Mesenchymal stem cell (in vitro differentiated cells and primary cell): ENCODE measurements at regions not wholly inside any gene's neighbourhood (a gene's known extent, or its start where the extent isn't known, plus 50 kb on each side); places are given as distances from the start of the nearest gene placed in this dataset.
"Not testable (repeated sequence)": the region's sequence is repeated elsewhere in the genome, so short reads cannot be mapped to it uniquely, and the experiment has no call there.

Source experiments
- DNase-seq: peaks from one replicate; pipeline ENCODE4 v3.0.0-alpha.2; 2013
- H2AFZ ChIP-seq: one replicate; pipeline ENCODE4 v1.6.1; 2013; ENCODE audit warnings: low read depth, mild to moderate bottlenecking, control low read depth, inconsistent platforms, low read length, moderate library complexity
- H2AK5ac ChIP-seq: 2 replicates; pipeline ENCODE4 v1.6.1; 2013; ENCODE audit warnings: low read length, moderate library complexity, mild to moderate bottlenecking, inconsistent platforms; ENCODE audit not compliant: severe bottlenecking
- H2BK120ac ChIP-seq: one replicate; pipeline ENCODE4 v1.6.1; 2013; ENCODE audit warnings: low read depth, mild to moderate bottlenecking, inconsistent platforms, low read length, moderate library complexity
- H2BK12ac ChIP-seq, 2 experiments: one replicate each; pipeline ENCODE4 v1.6.1; 2013; ENCODE audit warnings: inconsistent platforms in 2 of 2, low read length in 2 of 2, mild to moderate bottlenecking in 2 of 2, moderate library complexity in 2 of 2, control low read depth in 1 of 2
- H2BK15ac ChIP-seq: one replicate; pipeline ENCODE4 v1.6.1; 2013; ENCODE audit warnings: mild to moderate bottlenecking, low read depth, inconsistent platforms; ENCODE audit not compliant: poor library complexity, severe bottlenecking
- H2BK5ac ChIP-seq: 2 replicates; pipeline ENCODE4 v1.6.1; 2013; ENCODE audit warnings: low read depth, mild to moderate bottlenecking, low read length, control low read depth, inconsistent platforms; ENCODE audit not compliant: poor library complexity, severe bottlenecking
- H3K14ac ChIP-seq, 2 experiments: one replicate each; pipeline ENCODE4 v1.6.1; 2013; ENCODE audit warnings: inconsistent platforms in 2 of 2, low read length in 2 of 2, control low read depth in 1 of 2, mild to moderate bottlenecking in 1 of 2, moderate library complexity in 1 of 2
- H3K18ac ChIP-seq, 2 experiments: one replicate each; pipeline ENCODE4 v1.6.1; 2013; ENCODE audit warnings: inconsistent platforms in 2 of 2, low read length in 2 of 2, control low read depth in 1 of 2, low read depth in 1 of 2, mild to moderate bottlenecking in 1 of 2
- H3K23ac ChIP-seq, 2 experiments: one replicate each; pipeline ENCODE4 v1.6.1; 2013; ENCODE audit warnings: inconsistent platforms in 2 of 2, low read length in 2 of 2, mild to moderate bottlenecking in 2 of 2, moderate library complexity in 2 of 2, control low read depth in 1 of 2
- H3K27ac ChIP-seq: 2 replicates; pipeline ENCODE4 v1.5.1; 2013; ENCODE audit warnings: mild to moderate bottlenecking, moderate library complexity, low read length, control low read depth, inconsistent platforms; ENCODE audit not compliant: poor library complexity, severe bottlenecking
- H3K27me3 ChIP-seq, 2 experiments: 2 replicates each; pipeline versions ENCODE4 v1.6.1 to v1.7.0; 2013; ENCODE audit warnings: low read length in 2 of 2, mild to moderate bottlenecking in 2 of 2, moderate library complexity in 2 of 2, control low read depth in 1 of 2, inconsistent platforms in 1 of 2; ENCODE audit not compliant: control insufficient read depth in 1 of 2, insufficient read depth in 1 of 2
- H3K36me3 ChIP-seq, 2 experiments: 2 replicates each; pipeline versions ENCODE4 v1.6.1 to v1.7.0; 2013; ENCODE audit warnings: low read length in 2 of 2, control low read depth in 1 of 2, inconsistent platforms in 1 of 2, low read depth in 1 of 2, mild to moderate bottlenecking in 1 of 2; ENCODE audit not compliant: insufficient read depth in 2 of 2, control insufficient read depth in 1 of 2
- H3K4ac ChIP-seq, 2 experiments: one replicate each; pipeline ENCODE4 v1.6.1; 2013; ENCODE audit warnings: inconsistent platforms in 2 of 2, low read length in 2 of 2, mild to moderate bottlenecking in 2 of 2, moderate library complexity in 2 of 2, control low read depth in 1 of 2, low read depth in 1 of 2
- H3K4me1 ChIP-seq: 2 replicates; pipeline ENCODE4 v1.6.1; 2013; ENCODE audit warnings: low read depth, low read length, control low read depth; ENCODE audit not compliant: control insufficient read depth, insufficient read depth
- H3K4me2 ChIP-seq: 2 replicates; pipeline ENCODE4 v1.6.1; 2013; ENCODE audit warnings: low read length, mild to moderate bottlenecking, inconsistent platforms; ENCODE audit not compliant: poor library complexity, severe bottlenecking
- H3K4me3 ChIP-seq, 2 experiments: 2 replicates each; pipeline versions ENCODE4 v1.5.1 to v1.7.0; 2013; ENCODE audit warnings: low read length in 2 of 2, mild to moderate bottlenecking in 2 of 2, control low read depth in 1 of 2, low read depth in 1 of 2; ENCODE audit not compliant: insufficient read depth in 1 of 2
- H3K79me1 ChIP-seq: replicated peaks from 2 replicates; pipeline ENCODE4 v1.6.1; 2013; ENCODE audit warnings: mild to moderate bottlenecking, control low read depth, low read length, inconsistent platforms; ENCODE audit not compliant: poor library complexity, severe bottlenecking
- H3K9ac ChIP-seq: 2 replicates; pipeline ENCODE4 v1.7.0; 2013; ENCODE audit warnings: mild to moderate bottlenecking, low read length, moderate library complexity
- H3K9me3 ChIP-seq: 2 replicates; pipeline ENCODE4 v1.7.0; 2013; ENCODE audit warnings: mild to moderate bottlenecking, low read length; ENCODE audit not compliant: control insufficient read depth
- H4K8ac ChIP-seq: one replicate; pipeline ENCODE4 v1.6.1; 2013; ENCODE audit warnings: inconsistent platforms, mild to moderate bottlenecking, low read length, moderate library complexity
- H4K91ac ChIP-seq: one replicate; pipeline ENCODE4 v1.6.1; 2013; ENCODE audit warnings: mild to moderate bottlenecking, low read length, inconsistent platforms
- WGBS: methylation state at CpG from one replicate; pipeline ENCODE4 v1.1.7; 2013; ENCODE audit warnings: mixed read lengths; 5-methylcytosine and 5-hydroxymethylcytosine counted together

DNA sequence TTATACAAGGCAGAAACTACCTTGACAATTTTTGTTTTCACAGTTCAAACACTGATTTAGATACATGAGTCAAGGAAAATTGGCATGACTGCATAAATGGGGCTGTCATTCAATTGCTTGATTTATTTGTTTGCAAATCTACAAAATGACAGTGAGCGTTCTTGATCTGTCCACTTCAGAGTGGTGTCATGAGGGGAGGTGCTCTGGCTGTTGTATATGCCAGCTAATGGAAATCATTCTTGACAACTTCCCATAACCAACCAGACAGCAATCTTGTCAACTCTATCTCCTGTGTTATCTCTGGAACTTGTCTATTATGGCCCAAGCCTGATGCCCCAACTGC, 120.6 kb upstream of the UGP2 start:
- Histone ChIP-seq H3K79me1 (no peaks in the 10 kb centered on the region), H4K91ac (no peak overlapping the region), H3K23ac (no peak overlapping the region), H2BK120ac (no peak overlapping the region), H3K36me3 (no peaks in the 10 kb centered on the region), H3K14ac (no peak overlapping the region), H3K9ac (no peak overlapping the region), H2BK5ac (no peak overlapping the region), H3K9me3 (no peaks in the 10 kb centered on the region), H4K8ac (no peak overlapping the region), H3K4ac (no peak overlapping the region), H3K18ac (no peak overlapping the region), H2BK12ac (no peak overlapping the region), H3K4me1 (no peaks in the 10 kb centered on the region), H3K4me2 (no peak overlapping the region), H3K27ac (no peak overlapping the region), H3K27me3 (no peaks in the 10 kb centered on the region), H2BK15ac (no peak overlapping the region), H3K4me3 (no peak overlapping the region), H2AK5ac (no peak overlapping the region), H2AFZ (no peak overlapping the region)
- WGBS: 86% methylated on average over 1 of the region's 1 CpG
- no peak for DNase-seq

DNA sequence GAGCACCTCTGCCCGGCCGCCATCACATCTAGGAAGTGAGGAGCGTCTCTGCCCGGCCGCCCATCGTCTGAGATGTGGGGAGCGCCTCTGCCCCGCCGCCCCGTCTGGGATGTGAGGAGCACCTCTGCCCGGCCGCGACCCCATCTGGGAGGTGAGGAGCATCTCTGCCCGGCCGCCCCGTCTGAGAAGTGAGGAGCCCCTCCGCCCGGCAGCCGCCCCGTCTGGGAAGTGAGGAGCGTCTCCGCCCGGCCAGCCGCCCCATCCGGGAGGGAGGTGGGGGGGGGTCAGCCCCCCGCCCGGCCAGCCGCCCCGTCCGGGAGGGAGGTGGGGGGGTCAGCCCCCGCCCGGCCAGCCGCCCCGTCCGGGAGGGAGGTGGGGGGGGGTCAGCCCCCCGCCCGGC, 119.4 kb upstream of the UGP2 start:
- H3K4ac ChIP-seq, DNase-seq, H3K4me2 ChIP-seq, H3K27ac ChIP-seq, H3K23ac ChIP-seq, H3K4me1 ChIP-seq, H2BK15ac ChIP-seq, H3K4me3 ChIP-seq, H4K91ac ChIP-seq, H3K36me3 ChIP-seq, H2BK5ac ChIP-seq, H3K27me3 ChIP-seq, H3K14ac ChIP-seq, H2AFZ ChIP-seq, H3K18ac ChIP-seq, H3K9ac ChIP-seq, H2AK5ac ChIP-seq, H2BK12ac ChIP-seq, H3K9me3 ChIP-seq, H4K8ac ChIP-seq, H2BK120ac ChIP-seq, H3K79me1 ChIP-seq: not testable (repeated sequence)
- 100% methylated on average over 2 of the region's 37 CpGs for WGBS

DNA sequence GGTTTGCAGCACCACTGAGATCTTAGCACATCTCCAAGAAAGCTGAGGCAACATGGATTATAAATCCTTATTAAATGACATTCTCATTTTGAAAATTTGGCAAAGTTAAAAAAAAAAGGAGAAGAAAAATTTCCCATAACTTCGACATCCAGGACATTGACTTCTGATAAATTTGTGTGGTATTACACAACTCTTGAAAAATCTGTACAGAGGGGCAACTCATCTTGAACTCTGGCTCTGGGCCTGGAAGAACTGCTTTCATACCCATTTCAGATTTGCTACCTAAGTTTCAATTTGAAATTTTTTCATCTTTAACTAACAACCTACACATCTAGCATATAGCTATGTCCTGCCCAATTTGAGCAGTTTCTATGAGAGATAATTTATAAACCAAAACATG, 118.0 kb upstream of the UGP2 start:
- Histone ChIP-seq H3K4me1 (no peaks in the 10 kb centered on the region), H3K14ac (no peak overlapping the region), H3K27ac (no peak overlapping the region), H3K18ac (no peak overlapping the region), H3K9me3 (no peaks in the 10 kb centered on the region), H2AFZ (no peak overlapping the region), H3K4me3 (no peak overlapping the region), H2BK12ac (no peak overlapping the region), H3K4me2 (no peak overlapping the region), H4K91ac (no peak overlapping the region), H3K79me1 (no peaks in the 10 kb centered on the region), H3K23ac (no peak overlapping the region), H3K9ac (no peak overlapping the region), H3K36me3 (no peaks in the 10 kb centered on the region), H3K4ac (no peak overlapping the region), H4K8ac (no peak overlapping the region), H2BK15ac (no peak overlapping the region), H2AK5ac (no peak overlapping the region), H2BK120ac (no peak overlapping the region), H2BK5ac (no peak overlapping the region), H3K27me3 (no peaks in the 10 kb centered on the region)
- DNase-seq: no peak
- WGBS: 100% methylated on average over 1 of the region's 1 CpG

DNA sequence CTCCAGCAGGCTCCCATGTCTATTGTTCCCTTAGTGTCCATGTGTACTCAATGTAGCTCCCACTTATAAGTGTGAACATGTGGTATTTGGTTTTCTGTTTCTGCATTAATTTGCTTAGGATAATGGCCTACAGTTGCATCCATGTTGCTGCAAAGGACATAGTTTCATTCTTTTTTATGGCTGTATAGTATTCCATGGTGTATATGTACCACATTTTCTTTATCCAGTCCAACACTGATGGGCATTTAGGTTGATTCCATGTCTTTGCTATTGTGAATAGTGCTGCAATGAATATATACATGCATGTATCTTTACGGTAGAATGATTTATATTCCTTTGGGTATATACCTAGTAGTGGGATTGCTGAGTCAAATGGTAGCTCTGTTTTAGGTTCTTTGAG, 116.5 kb upstream of the UGP2 start:
- H2BK15ac ChIP-seq, H2BK12ac ChIP-seq, DNase-seq: not testable (repeated sequence)

More for the DNA sequence above, 116.5 kb upstream of the UGP2 start:
- H3K27ac ChIP-seq, H3K18ac ChIP-seq, H4K91ac ChIP-seq, H3K4me3 ChIP-seq, H2AK5ac ChIP-seq, H3K79me1 ChIP-seq, H3K4ac ChIP-seq, H3K23ac ChIP-seq, H3K9ac ChIP-seq, H3K4me2 ChIP-seq, H4K8ac ChIP-seq, H2BK120ac ChIP-seq, H3K9me3 ChIP-seq, H3K36me3 ChIP-seq, H2BK5ac ChIP-seq, H3K4me1 ChIP-seq, H3K14ac ChIP-seq, H2AFZ ChIP-seq, H3K27me3 ChIP-seq: not testable (repeated sequence)
- 100% methylated on average over 1 of the region's 1 CpG for WGBS
